ENCODE measurements at regions not wholly inside any gene's neighbourhood (a gene's known extent, or its start where the extent isn't known, plus 50 kb on each side); places are given as distances from the start of the nearest gene placed in this dataset.

GRCh38 chr11:43545610-43546009 is 134.9 kb upstream of the HSD17B12 start:
- no peak for DNase-seq (ENCODE audit: low spot score)
- in situ Hi-C loops (cut with MboI; ENCODE audit: low sequenced_read_pairs, unreplicated experiment), result no loop called here
- TF ChIP-seq CTCF (IDR thresholded peaks at IDR 0.05; ENCODE audit: borderline replicate concordance, control extremely low read depth, extremely low read depth, insufficient read depth, missing control alignments), result no peak

- in situ Hi-C loops (cut with MboI; ENCODE audit: low sequenced_read_pairs, unreplicated experiment), result no loop called here
- DNase-seq (ENCODE audit: low spot score), result no peak
- TF ChIP-seq CTCF (IDR thresholded peaks at IDR 0.05; ENCODE audit: borderline replicate concordance, control extremely low read depth, extremely low read depth, insufficient read depth, missing control alignments), result no peak
These were observed 133.7 kb upstream of the HSD17B12 start for GRCh38 chr11:43546561-43547429.

GRCh38 chr11:43547430-43547831 is 133.1 kb upstream of the HSD17B12 start:
- in situ Hi-C loops (cut with MboI; ENCODE audit: low sequenced_read_pairs, unreplicated experiment), result no loop called here
- no peak for DNase-seq (ENCODE audit: low spot score)
- no peak for TF ChIP-seq CTCF (IDR thresholded peaks at IDR 0.05; ENCODE audit: borderline replicate concordance, control extremely low read depth, extremely low read depth, insufficient read depth, missing control alignments)

- no peak for DNase-seq (ENCODE audit: low spot score)
- TF ChIP-seq CTCF (IDR thresholded peaks at IDR 0.05; ENCODE audit: borderline replicate concordance, control extremely low read depth, extremely low read depth, insufficient read depth, missing control alignments), result no peak
- in situ Hi-C loops (cut with MboI; ENCODE audit: low sequenced_read_pairs, unreplicated experiment), result no loop called here
These were observed 132.6 kb upstream of the HSD17B12 start for GRCh38 chr11:43547889-43548381.

- no peak for DNase-seq (ENCODE audit: low spot score)
- in situ Hi-C loops (cut with MboI; ENCODE audit: low sequenced_read_pairs, unreplicated experiment), result no loop called here
- no peak for TF ChIP-seq CTCF (IDR thresholded peaks at IDR 0.05; ENCODE audit: borderline replicate concordance, control extremely low read depth, extremely low read depth, insufficient read depth, missing control alignments)
These were observed 131.6 kb upstream of the HSD17B12 start for GRCh38 chr11:43548916-43549315.

GRCh38 chr11:43549624-43550023 is 130.9 kb upstream of the HSD17B12 start:
- no peak for DNase-seq (ENCODE audit: low spot score)
- in situ Hi-C loops (cut with MboI; ENCODE audit: low sequenced_read_pairs, unreplicated experiment), result no loop called here
- no peak for TF ChIP-seq CTCF (IDR thresholded peaks at IDR 0.05; ENCODE audit: borderline replicate concordance, control extremely low read depth, extremely low read depth, insufficient read depth, missing control alignments)

All from GM13976 (cell line).